IMR-90 (cell line): ENCODE measurements at regions not wholly inside any gene's neighbourhood (a gene's known extent, or its start where the extent isn't known, plus 50 kb on each side); places are given as distances from the start of the nearest gene placed in this dataset.

Source experiments
- BHLHE40 ChIP-seq: fragments of 150-350 bp; IDR thresholded peaks from 2 replicates; pipeline ENCODE4 v1.6.1; 2016; ENCODE audit warnings: mild to moderate bottlenecking, low read depth, low read length
- CHD1 ChIP-seq: IDR thresholded peaks from 2 replicates; pipeline ENCODE4 v1.6.1; 2012; ENCODE audit warnings: low read depth, low read length, improper control_type of control experiment
- POLR2A ChIP-seq: IDR thresholded peaks from 2 replicates; pipeline ENCODE4 v1.6.1; 2012; ENCODE audit warnings: mild to moderate bottlenecking, low read depth, low read length
- RAD21 ChIP-seq: IDR thresholded peaks from 2 replicates; pipeline ENCODE4 v1.6.1; 2012; ENCODE audit warnings: low read length, improper control_type of control experiment
- RFX5 ChIP-seq: IDR thresholded peaks from 2 replicates; pipeline ENCODE4 v1.8.0; 2012; ENCODE audit warnings: low read depth, mild to moderate bottlenecking, low read length, moderate library complexity
- SMC3 ChIP-seq: fragments of 150-350 bp; IDR thresholded peaks from 2 replicates; pipeline ENCODE4 v1.6.1; 2016; ENCODE audit warnings: low read depth, mild to moderate bottlenecking, antibody characterized with exemption, low read length, moderate library complexity
- TF ChIP-seq, protein P1 (sequence below): conservative IDR thresholded peaks from 2 replicates; pipeline ENCODE4 v1.5.1; 2012; ENCODE audit warnings: mild to moderate bottlenecking, low read depth, low read length, improper control_type of control experiment

DNA sequence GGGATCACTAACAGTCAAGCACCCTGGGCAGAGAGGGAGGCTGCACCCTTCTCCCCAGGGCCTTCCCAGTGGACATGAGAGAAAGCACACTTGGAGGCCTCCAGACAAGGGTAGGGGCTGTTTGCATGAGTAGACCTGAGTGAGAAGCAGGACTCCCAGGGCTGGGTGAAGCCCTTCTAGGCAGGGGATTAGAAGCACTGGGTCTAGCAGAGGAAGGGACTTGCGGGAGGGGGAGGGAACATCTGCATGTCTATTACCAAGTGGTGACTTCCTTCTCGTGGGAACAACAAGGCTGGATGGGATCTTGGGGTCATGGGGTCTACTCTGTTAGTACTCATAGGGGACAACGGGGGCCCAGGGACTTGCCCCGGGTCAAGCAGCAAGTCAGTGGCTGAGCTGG lies 67.8 kb downstream of the EMX2 start:
- TF ChIP-seq CHD1 (no peak), POLR2A (no peak), RFX5 (no peak), SMC3 (no peak), BHLHE40 (no peak), RAD21 (no peak)
- TF ChIP-seq, protein P1, sequence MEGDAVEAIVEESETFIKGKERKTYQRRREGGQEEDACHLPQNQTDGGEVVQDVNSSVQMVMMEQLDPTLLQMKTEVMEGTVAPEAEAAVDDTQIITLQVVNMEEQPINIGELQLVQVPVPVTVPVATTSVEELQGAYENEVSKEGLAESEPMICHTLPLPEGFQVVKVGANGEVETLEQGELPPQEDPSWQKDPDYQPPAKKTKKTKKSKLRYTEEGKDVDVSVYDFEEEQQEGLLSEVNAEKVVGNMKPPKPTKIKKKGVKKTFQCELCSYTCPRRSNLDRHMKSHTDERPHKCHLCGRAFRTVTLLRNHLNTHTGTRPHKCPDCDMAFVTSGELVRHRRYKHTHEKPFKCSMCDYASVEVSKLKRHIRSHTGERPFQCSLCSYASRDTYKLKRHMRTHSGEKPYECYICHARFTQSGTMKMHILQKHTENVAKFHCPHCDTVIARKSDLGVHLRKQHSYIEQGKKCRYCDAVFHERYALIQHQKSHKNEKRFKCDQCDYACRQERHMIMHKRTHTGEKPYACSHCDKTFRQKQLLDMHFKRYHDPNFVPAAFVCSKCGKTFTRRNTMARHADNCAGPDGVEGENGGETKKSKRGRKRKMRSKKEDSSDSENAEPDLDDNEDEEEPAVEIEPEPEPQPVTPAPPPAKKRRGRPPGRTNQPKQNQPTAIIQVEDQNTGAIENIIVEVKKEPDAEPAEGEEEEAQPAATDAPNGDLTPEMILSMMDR: no peak
